Right lobe of liver (tissue), 6 donors: ENCODE measurements at regions not wholly inside any gene's neighbourhood (a gene's known extent, or its start where the extent isn't known, plus 50 kb on each side); places are given as distances from the start of the nearest gene placed in this dataset.

Source experiments
- ATAC-seq, 4 donors: fragments of 200-7000 bp; cut with Tn5 transposase; one replicate each; pipeline ENCODE4 v1.9.1; 2020; ENCODE audit warnings: mild to moderate bottlenecking in 4 of 4, moderate library complexity in 4 of 4
- DNase-seq, 3 donors: peaks; one replicate each; pipeline ENCODE4 v3.0.0-alpha.2; 2020
- H3K27ac ChIP-seq, 3 donors: fragments of 200-600 bp; one replicate each; pipeline ENCODE4 v1.8.0; 2022
- H3K27me3 ChIP-seq, 2 donors: fragments of 200-600 bp; one replicate each; pipeline ENCODE4 v1.8.0; 2022
- H3K36me3 ChIP-seq, 4 donors: fragments of 200-600 bp; sonication (generic) in 1 of 4; one replicate each; pipeline versions ENCODE4 v1.5.1 to v1.8.0; 2017 to 2022; ENCODE audit warnings: control low read depth in 1 of 4
- H3K4me1 ChIP-seq, 4 donors: fragments of 200-600 bp; sonication (generic) in 1 of 4; one replicate each; pipeline versions ENCODE4 v1.5.1 to v1.8.0; 2017 to 2022; ENCODE audit warnings: control low read depth in 1 of 4
- H3K4me3 ChIP-seq, 3 donors: fragments of 200-600 bp; one replicate each; pipeline ENCODE4 v1.8.0; 2022
- H3K9me3 ChIP-seq, 4 donors: fragments of 200-600 bp; sonication (generic) in 1 of 4; one replicate each; pipeline versions ENCODE4 v1.5.1 to v1.8.0; 2017 to 2022; ENCODE audit warnings: control low read depth in 1 of 4
- CTCF ChIP-seq, 4 donors: fragments of 200-600 bp in 3 of 4; fragments of 450-650 bp in 1 of 4; IDR thresholded peaks; one replicate each; pipeline versions ENCODE4 v1.5.1 to v1.8.0; 2016 to 2022; ENCODE audit warnings: antibody characterized with exemption in 4 of 4, mild to moderate bottlenecking in 2 of 4
- POLR2A ChIP-seq: fragments of 450-650 bp; IDR thresholded peaks from one replicate; pipeline ENCODE4 v1.6.1; 2017; ENCODE audit warnings: antibody characterized with exemption, mild to moderate bottlenecking
- WGBS: methylation state at CpG from one replicate; pipeline ENCODE4 v1.1.6; 2018; ENCODE audit warnings: low coverage, low lambda C conversion rate; ENCODE audit not compliant: insufficient coverage; ENCODE audit errors: missing lambda C conversion rate; 5-methylcytosine and 5-hydroxymethylcytosine counted together
- intact Hi-C, 2 donors: fragments of 100-400 bp; cut with DNase I; formaldehyde crosslinking; loops; one replicate each; pipeline versions ENCODE4 v1.11.2 to v1.14.1; 2022
- donor health status: DM: no; HTN: yes; CAD: no.
- donor health status: DM: no; HTN: no; CAD: no.
- donor health status: DM: no; HTN: no; CAD: no.
- donor health status: DM: no; HTN: yes; CAD: no.
- donor health status: DM: no; HTN: yes; CAD: no.

- Histone ChIP-seq H3K4me3 (no peak overlapping the region), H3K27ac (no peak overlapping the region), H3K9me3 (no peaks in the 10 kb centered on the region), H3K36me3 (no peaks in the 10 kb centered on the region), H3K4me1 (no peaks in the 10 kb centered on the region), H3K27me3 (no peaks in the 10 kb centered on the region)
- no peak for ATAC-seq
- intact Hi-C loops = no loop called here
- TF ChIP-seq CTCF (IDR thresholded peaks at IDR 0.05) (no peak), POLR2A (no peak)
- 46% methylated on average over 7 of the region's 7 CpGs for WGBS
- DNase-seq = no peak
Measured at GRCh38 chr20:20856306-20856705, 143.9 kb upstream of the RALGAPA2 start.

DNA sequence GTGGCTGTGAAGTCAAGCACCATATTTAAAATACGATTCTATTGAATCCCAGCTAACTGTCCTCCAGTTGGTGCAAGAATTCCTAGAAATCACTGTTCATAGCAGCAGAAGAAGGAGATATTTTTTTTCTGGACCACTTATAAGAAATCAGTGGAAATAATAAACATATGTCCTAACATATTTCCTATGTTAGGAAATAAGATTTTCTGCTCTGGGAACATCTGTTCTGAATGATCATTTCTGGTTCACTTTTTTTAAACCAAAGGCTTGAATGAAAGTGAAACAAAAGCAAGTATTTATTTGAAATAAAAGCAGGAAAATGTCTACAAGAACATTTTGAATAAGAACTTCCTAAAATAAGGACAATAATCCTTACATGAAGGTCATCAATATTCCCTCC, 138.9 kb upstream of the RALGAPA2 start:
- no peaks in the 10 kb centered on the region for H3K4me1 ChIP-seq
- no peaks in the 10 kb centered on the region for H3K9me3 ChIP-seq
- TF ChIP-seq POLR2A (no peak), CTCF (IDR thresholded peaks at IDR 0.05) (no peak)
- H3K27me3 ChIP-seq = no peaks in the 10 kb centered on the region
- no peak for DNase-seq
- H3K4me3 ChIP-seq = no peak overlapping the region
- H3K36me3 ChIP-seq = no peaks in the 10 kb centered on the region
- no peak for ATAC-seq
- no peak overlapping the region for H3K27ac ChIP-seq
- intact Hi-C loops = no loop called here
- WGBS = 69% methylated on average over 1 of the region's 1 CpG

GRCh38 chr20:20850407-20850806, 138.0 kb upstream of the RALGAPA2 start:
- Histone ChIP-seq H3K27ac (no peak overlapping the region), H3K4me3 (no peak overlapping the region), H3K4me1 (no peaks in the 10 kb centered on the region), H3K27me3 (no peaks in the 10 kb centered on the region), H3K36me3 (no peaks in the 10 kb centered on the region), H3K9me3 (no peaks in the 10 kb centered on the region)
- DNase-seq (no peak), ATAC-seq (no peak)
- TF ChIP-seq POLR2A (no peak), CTCF (IDR thresholded peaks at IDR 0.05) (no peak)
- WGBS = 94% methylated on average over 2 of the region's 2 CpGs
- intact Hi-C loops = no loop called here

DNA sequence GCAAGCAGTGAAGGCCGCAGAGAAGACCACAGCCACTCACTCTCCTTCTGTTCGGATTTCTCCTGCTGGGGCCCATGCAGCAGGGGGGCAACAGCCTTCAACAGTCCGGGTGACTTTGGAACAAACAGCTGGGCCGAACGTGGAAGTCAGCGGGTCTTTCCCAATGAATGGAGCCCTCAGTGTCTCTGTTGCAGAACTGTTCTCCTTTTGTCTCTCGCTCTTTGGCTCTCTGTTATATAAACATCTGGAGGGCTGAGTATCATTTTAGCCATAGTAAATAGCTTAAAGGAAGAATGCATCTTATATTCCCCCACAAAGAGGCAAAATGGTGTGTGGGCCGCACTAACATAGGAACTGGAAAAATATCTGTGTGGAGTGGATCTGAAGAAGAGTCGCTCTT, 136.7 kb upstream of the RALGAPA2 start:
- Histone ChIP-seq H3K27me3 (no peaks in the 10 kb centered on the region), H3K4me1 (no peaks in the 10 kb centered on the region), H3K36me3 (no peaks in the 10 kb centered on the region), H3K27ac (no peak overlapping the region), H3K9me3 (no peaks in the 10 kb centered on the region), H3K4me3 (no peak overlapping the region)
- TF ChIP-seq POLR2A = no peak
- TF ChIP-seq CTCF (IDR thresholded peaks at IDR 0.05) = no peak
- 72% methylated on average over 6 of the region's 9 CpGs for WGBS
- ATAC-seq (no peak), DNase-seq (no peak)
- intact Hi-C loops = no loop called here

DNA sequence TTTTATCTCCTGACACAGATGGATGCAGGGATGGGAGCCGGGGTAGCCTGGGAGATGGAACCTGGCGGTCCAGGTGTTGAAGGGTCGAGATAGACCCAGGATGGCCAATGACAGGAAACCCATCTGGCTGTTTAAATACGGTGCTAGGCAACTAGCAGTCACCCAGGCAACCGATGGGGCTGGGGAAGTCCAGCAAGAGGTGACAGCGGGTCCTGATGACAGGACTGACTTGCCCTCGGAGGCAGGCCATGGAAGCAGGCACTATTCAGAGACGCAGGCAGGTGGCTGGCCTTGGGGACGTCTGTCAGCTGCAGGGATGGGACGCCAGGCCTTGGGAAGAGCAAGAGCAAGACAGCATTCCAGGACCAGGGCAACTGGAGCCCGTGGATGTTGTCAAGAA, 135.4 kb upstream of the RALGAPA2 start:
- WGBS = 43% methylated on average over 2 of the region's 11 CpGs
- H3K9me3 ChIP-seq = no peaks in the 10 kb centered on the region
- intact Hi-C loops = no loop called here
- H3K27me3 ChIP-seq = no peaks in the 10 kb centered on the region
- DNase-seq = no peak
- ATAC-seq = no peak
- no peaks in the 10 kb centered on the region for H3K4me1 ChIP-seq
- H3K27ac ChIP-seq = no peak overlapping the region
- no peak overlapping the region for H3K4me3 ChIP-seq
- TF ChIP-seq CTCF (IDR thresholded peaks at IDR 0.05) (no peak), POLR2A (no peak)
- H3K36me3 ChIP-seq = no peaks in the 10 kb centered on the region
